ENCODE measurements at regions not wholly inside any gene's neighbourhood (a gene's known extent, or its start where the extent isn't known, plus 50 kb on each side); places are given as distances from the start of the nearest gene placed in this dataset.

GRCh38 chr5:44875661-44876605 is 67.2 kb downstream of the MRPS30 start:
- no peak for TF ChIP-seq SPI1 (IDR thresholded peaks at IDR 0.05; ENCODE audit: borderline replicate concordance, low read depth)
- TF ChIP-seq, protein P1, sequence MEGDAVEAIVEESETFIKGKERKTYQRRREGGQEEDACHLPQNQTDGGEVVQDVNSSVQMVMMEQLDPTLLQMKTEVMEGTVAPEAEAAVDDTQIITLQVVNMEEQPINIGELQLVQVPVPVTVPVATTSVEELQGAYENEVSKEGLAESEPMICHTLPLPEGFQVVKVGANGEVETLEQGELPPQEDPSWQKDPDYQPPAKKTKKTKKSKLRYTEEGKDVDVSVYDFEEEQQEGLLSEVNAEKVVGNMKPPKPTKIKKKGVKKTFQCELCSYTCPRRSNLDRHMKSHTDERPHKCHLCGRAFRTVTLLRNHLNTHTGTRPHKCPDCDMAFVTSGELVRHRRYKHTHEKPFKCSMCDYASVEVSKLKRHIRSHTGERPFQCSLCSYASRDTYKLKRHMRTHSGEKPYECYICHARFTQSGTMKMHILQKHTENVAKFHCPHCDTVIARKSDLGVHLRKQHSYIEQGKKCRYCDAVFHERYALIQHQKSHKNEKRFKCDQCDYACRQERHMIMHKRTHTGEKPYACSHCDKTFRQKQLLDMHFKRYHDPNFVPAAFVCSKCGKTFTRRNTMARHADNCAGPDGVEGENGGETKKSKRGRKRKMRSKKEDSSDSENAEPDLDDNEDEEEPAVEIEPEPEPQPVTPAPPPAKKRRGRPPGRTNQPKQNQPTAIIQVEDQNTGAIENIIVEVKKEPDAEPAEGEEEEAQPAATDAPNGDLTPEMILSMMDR (IDR thresholded peaks at IDR 0.05; ENCODE audit: insufficient read depth, low read length), result no peak
- TF ChIP-seq POLR2AphosphoS5 (IDR thresholded peaks at IDR 0.05; ENCODE audit: low read depth), result no peak

All from HL-60 (cell line).